HCT116 (cell line): ENCODE measurements at regions not wholly inside any gene's neighbourhood (a gene's known extent, or its start where the extent isn't known, plus 50 kb on each side); places are given as distances from the start of the nearest gene placed in this dataset.

Source experiments
- ATAC-seq: fragments of 200-7000 bp; cut with Tn5 transposase; 2 replicates; pipeline ENCODE4 v1.9.1; 2020; ENCODE audit warnings: mild to moderate bottlenecking, moderate library complexity
- BruUV-seq: library from RNA; stranded (reverse); fragments of 400-500 nt; replicated peaks from 2 replicates; lab custom pipeline; 2021; lab: Mats Ljungman, UMichigan
- CTCF ChIA-PET: fragments of 300-600 bp; sonication (Branson Sonifier 250); formaldehyde crosslinking; loops from one replicate; lab custom pipeline; 2021; ENCODE audit warnings: antibody characterized with exemption; lab: Charles Lee
- POLR2A ChIA-PET: fragments of 300-600, 350-600 bp; sonication (Branson Sonifier 250); formaldehyde crosslinking; loops from one replicate; lab custom pipeline; 2021; ENCODE audit warnings: antibody characterized with exemption; lab: Charles Lee
- RAD21 ChIA-PET, 2 experiments: fragments of 300-600 bp; sonication (Branson Sonifier 250); formaldehyde crosslinking; loops; one replicate each; lab custom pipeline; 2023; ENCODE audit warnings: low total read pairs in 2 of 2; ENCODE audit not compliant: uncharacterized antibody in 2 of 2, unreplicated experiment in 2 of 2, low non-redundant PET in 1 of 2; lab: Charles Lee
- DNase-seq: peaks from one replicate; pipeline ENCODE4 v3.0.0-alpha.2; 2010; ENCODE audit warnings: low read depth, low spot score
- H2AFZ ChIP-seq: fragments of 200-600 bp; shearing (Covaris generic), sonication (generic); 2 replicates; pipeline ENCODE4 v1.6.1; 2017; ENCODE audit warnings: low read depth, mixed run types, mixed read lengths, antibody characterized with exemption, low read length; ENCODE audit not compliant: poor library complexity, severe bottlenecking
- H3K27ac ChIP-seq: 2 replicates; pipeline ENCODE4 v1.5.1; 2012; ENCODE audit warnings: low read depth, low read length
- H3K27me3 ChIP-seq: fragments of 200-600 bp; sonication (generic); 2 replicates; pipeline ENCODE4 v1.6.1; 2016; ENCODE audit warnings: mixed run types, low read length, mixed read lengths; ENCODE audit not compliant: insufficient read depth
- H3K36me3 ChIP-seq, 2 experiments: fragments of 200-500 bp in 1 of 2; fragments of 200-600 bp in 1 of 2; sonication (Bioruptor generic) in 1 of 2; sonication (generic) in 1 of 2; 2 replicates each; pipeline versions ENCODE4 v1.5.1 to v1.6.1; 2014 to 2016; ENCODE audit warnings: low read length in 2 of 2, inconsistent platforms in 1 of 2, mixed read lengths in 1 of 2, mixed run types in 1 of 2; ENCODE audit not compliant: insufficient read depth in 2 of 2, control insufficient read depth in 1 of 2
- H3K4me1 ChIP-seq, 2 experiments: fragments of 200-600 bp in 1 of 2; sonication (generic) in 1 of 2; 2 replicates each; pipeline versions ENCODE4 v1.5.1 to v1.6.1; 2012 to 2017; ENCODE audit warnings: low read length in 2 of 2, inconsistent platforms in 1 of 2, mild to moderate bottlenecking in 1 of 2, mixed read lengths in 1 of 2, mixed run types in 1 of 2, moderate library complexity in 1 of 2; ENCODE audit not compliant: insufficient read depth in 2 of 2, control insufficient read depth in 1 of 2
- H3K4me2 ChIP-seq: fragments of 200-600 bp; sonication (generic); 2 replicates; pipeline ENCODE4 v1.6.1; 2017; ENCODE audit warnings: mixed run types, low read length, mixed read lengths
- H3K4me3 ChIP-seq, 2 experiments: fragments of 200-600 bp in 1 of 2; sonication (generic) in 1 of 2; replicated peaks in 1 of 2; 2 replicates each; pipeline ENCODE4 v1.5.1; 2011 to 2016; ENCODE audit warnings: low read length in 2 of 2, control low read depth in 1 of 2, low read depth in 1 of 2, mild to moderate bottlenecking in 1 of 2, mixed read lengths in 1 of 2, mixed run types in 1 of 2
- H3K79me2 ChIP-seq: fragments of 200-600 bp; sonication (generic); 2 replicates; pipeline ENCODE4 v1.6.1; 2017; ENCODE audit warnings: mild to moderate bottlenecking, mixed run types, low read length, moderate library complexity, mixed read lengths; ENCODE audit not compliant: insufficient read depth
- H3K9ac ChIP-seq: fragments of 200-600 bp; sonication (generic); 2 replicates; pipeline ENCODE4 v1.6.1; 2016; ENCODE audit warnings: low read length, mixed read lengths
- H3K9me2 ChIP-seq: fragments of 200-600 bp; sonication (generic), shearing (Covaris generic); 2 replicates; pipeline ENCODE4 v1.6.1; 2017; ENCODE audit warnings: mixed run types, mild to moderate bottlenecking, moderate library complexity; ENCODE audit not compliant: insufficient read depth
- H3K9me3 ChIP-seq, 2 experiments: fragments of 200-500 bp in 1 of 2; fragments of 200-600 bp in 1 of 2; sonication (Bioruptor generic) in 1 of 2; sonication (generic) in 1 of 2; 2 replicates each; pipeline ENCODE4 v1.6.1; 2014 to 2017; ENCODE audit warnings: low read length in 2 of 2, mixed read lengths in 2 of 2, inconsistent platforms in 1 of 2, low read depth in 1 of 2, mild to moderate bottlenecking in 1 of 2, mixed run types in 1 of 2, moderate library complexity in 1 of 2; ENCODE audit not compliant: control insufficient read depth in 1 of 2, insufficient read depth in 1 of 2
- H4K20me1 ChIP-seq: fragments of 200-600 bp; sonication (generic), shearing (Covaris generic); 2 replicates; pipeline ENCODE4 v1.6.1; 2017; ENCODE audit warnings: mixed run types, mild to moderate bottlenecking, moderate library complexity; ENCODE audit not compliant: insufficient read depth
- FOSL1 ChIP-seq: IDR thresholded peaks from 2 replicates; pipeline ENCODE4 v1.6.1; 2012; ENCODE audit warnings: low read depth
- JUND ChIP-seq: IDR thresholded peaks from 2 replicates; pipeline ENCODE4 v1.6.1; 2012
- SIN3A ChIP-seq: IDR thresholded peaks from 2 replicates; pipeline ENCODE4 v1.6.1; 2012; ENCODE audit warnings: low read depth
- SP1 ChIP-seq: IDR thresholded peaks from 2 replicates; pipeline ENCODE4 v1.6.1; 2012; ENCODE audit warnings: low read depth
- ZBTB33 ChIP-seq: IDR thresholded peaks from 2 replicates; pipeline ENCODE4 v1.6.1; 2011; ENCODE audit warnings: mild to moderate bottlenecking, low read length, moderate library complexity; ENCODE audit not compliant: insufficient replicate concordance; ENCODE audit errors: extremely low read depth
- ZNF274 ChIP-seq: fragments of 200-500 bp; sonication (Bioruptor generic); IDR thresholded peaks from 2 replicates; pipeline ENCODE4 v1.6.1; 2014; ENCODE audit warnings: mild to moderate bottlenecking, low read depth, low read length, inconsistent platforms
- intact Hi-C: fragments of 100-400 bp; cut with micrococcal nuclease; formaldehyde crosslinking; loops from 2 replicates; pipeline ENCODE4 v1.10.0; 2022

DNA sequence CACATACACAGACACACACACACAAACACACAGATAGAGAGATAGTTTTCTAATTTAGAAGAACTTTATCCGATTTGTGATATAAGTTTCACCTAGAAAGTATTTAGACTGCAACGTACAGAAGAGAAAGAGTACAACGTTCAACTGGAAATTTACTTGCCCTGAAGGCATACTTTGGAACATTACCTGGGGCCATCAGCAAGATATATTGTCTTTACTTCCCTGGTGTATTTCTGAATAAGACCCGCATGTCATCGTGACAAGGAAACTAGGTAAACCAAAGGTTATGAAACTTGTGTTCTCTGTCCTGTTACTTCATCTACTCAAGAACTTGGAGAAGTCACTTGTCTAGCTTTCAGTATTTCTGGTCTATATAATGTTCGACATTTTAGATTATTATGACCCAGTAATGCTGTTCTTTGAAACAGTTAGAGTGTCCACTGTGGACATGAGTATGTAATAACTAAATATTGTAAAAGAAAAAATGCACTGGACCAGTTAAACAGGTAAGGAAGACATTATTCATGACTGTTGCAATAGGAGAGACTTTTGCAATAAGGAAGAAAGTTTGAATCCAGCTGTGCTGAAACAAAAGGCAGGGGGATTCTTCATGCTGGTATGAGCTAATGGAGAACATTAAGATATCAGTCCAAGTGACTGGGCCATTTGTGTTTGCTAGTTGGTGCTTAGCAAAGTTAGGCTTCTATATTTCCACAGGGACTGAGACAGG, 1791.1 kb downstream of the MAT2B start:
- DNase-seq = no peak
- POLR2A ChIA-PET = no interaction called here

More for the DNA sequence above, 1791.1 kb downstream of the MAT2B start:
- H2AFZ ChIP-seq = no peak overlapping the region
- intact Hi-C loops = no loop called here
- no peaks in the 10 kb centered on the region for H3K36me3 ChIP-seq
- no peaks in the 10 kb centered on the region for H4K20me1 ChIP-seq
- no peak overlapping the region for H3K4me2 ChIP-seq
- no peak overlapping the region for H3K27ac ChIP-seq
- TF ChIP-seq SIN3A = no peak
- no peak for TF ChIP-seq ZBTB33
- no peak for TF ChIP-seq ZNF274
- TF ChIP-seq SP1 = no peak
- TF ChIP-seq FOSL1 = no peak
- TF ChIP-seq JUND = no peak
- no peaks in the 10 kb centered on the region for H3K27me3 ChIP-seq
- ChIA-PET RAD21 (no interaction called here), CTCF (no interaction called here)
- no TSS peak for BruUV-seq
- peaks cover 3 to 6% of the 10 kb centered on the region in 2 experiments; a peak in 2 of 4 replicates for H3K9me3 ChIP-seq
- no peaks in the 10 kb centered on the region for H3K9me2 ChIP-seq
- H3K79me2 ChIP-seq = no peaks in the 10 kb centered on the region
- H3K4me1 ChIP-seq = no peaks in the 10 kb centered on the region
- no peak overlapping the region for H3K9ac ChIP-seq
- no peak for ATAC-seq
- no peak overlapping the region for H3K4me3 ChIP-seq
